C4-2B (cell line): ENCODE measurements at regions not wholly inside any gene's neighbourhood (a gene's known extent, or its start where the extent isn't known, plus 50 kb on each side); places are given as distances from the start of the nearest gene placed in this dataset.

Experiments used
- ZFX ChIP-seq: fragments of 450-650 bp; IDR thresholded peaks from 2 replicates; pipeline ENCODE4 v1.6.1; 2017
- TF ChIP-seq, protein P1 (sequence below): fragments of 450-650 bp; conservative IDR thresholded peaks from 2 replicates; pipeline ENCODE4 v1.5.1; 2017; ENCODE audit warnings: mild to moderate bottlenecking

DNA sequence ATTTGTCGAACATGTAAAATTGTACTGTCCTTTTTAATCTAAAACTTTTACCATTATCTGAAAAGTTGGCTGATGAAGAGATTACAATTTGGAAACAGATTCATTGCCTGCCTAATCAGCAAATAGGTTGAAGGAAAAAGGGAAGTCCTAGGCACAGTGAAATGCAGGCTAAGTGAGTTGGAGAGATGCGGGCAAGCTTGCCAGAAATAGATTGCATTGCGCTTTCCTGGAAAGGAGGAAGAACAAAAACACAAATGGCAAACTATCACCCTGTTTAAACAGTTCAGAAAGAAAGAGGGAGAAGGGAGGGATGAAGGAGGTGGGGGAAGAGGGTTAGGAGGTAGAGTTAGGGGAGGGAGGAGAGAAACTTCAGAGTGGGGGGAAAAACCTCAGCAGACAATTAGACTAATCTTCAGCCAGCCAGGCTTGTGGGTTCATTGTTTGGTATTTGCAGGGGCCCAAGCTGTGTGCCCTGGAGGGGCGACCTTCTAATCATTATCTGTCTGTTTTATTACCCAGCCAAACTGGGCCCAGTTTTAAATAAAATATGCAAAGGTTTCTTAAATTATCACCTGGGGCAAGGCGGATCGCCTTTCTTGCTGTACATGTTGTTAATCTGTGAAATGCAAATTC is 465.2 kb downstream of the TFAP2B start:
- TF ChIP-seq, protein P1, sequence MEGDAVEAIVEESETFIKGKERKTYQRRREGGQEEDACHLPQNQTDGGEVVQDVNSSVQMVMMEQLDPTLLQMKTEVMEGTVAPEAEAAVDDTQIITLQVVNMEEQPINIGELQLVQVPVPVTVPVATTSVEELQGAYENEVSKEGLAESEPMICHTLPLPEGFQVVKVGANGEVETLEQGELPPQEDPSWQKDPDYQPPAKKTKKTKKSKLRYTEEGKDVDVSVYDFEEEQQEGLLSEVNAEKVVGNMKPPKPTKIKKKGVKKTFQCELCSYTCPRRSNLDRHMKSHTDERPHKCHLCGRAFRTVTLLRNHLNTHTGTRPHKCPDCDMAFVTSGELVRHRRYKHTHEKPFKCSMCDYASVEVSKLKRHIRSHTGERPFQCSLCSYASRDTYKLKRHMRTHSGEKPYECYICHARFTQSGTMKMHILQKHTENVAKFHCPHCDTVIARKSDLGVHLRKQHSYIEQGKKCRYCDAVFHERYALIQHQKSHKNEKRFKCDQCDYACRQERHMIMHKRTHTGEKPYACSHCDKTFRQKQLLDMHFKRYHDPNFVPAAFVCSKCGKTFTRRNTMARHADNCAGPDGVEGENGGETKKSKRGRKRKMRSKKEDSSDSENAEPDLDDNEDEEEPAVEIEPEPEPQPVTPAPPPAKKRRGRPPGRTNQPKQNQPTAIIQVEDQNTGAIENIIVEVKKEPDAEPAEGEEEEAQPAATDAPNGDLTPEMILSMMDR: no peak
- TF ChIP-seq ZFX: no peak
